ENCODE measurements at regions not wholly inside any gene's neighbourhood (a gene's known extent, or its start where the extent isn't known, plus 50 kb on each side); places are given as distances from the start of the nearest gene placed in this dataset.

DNA sequence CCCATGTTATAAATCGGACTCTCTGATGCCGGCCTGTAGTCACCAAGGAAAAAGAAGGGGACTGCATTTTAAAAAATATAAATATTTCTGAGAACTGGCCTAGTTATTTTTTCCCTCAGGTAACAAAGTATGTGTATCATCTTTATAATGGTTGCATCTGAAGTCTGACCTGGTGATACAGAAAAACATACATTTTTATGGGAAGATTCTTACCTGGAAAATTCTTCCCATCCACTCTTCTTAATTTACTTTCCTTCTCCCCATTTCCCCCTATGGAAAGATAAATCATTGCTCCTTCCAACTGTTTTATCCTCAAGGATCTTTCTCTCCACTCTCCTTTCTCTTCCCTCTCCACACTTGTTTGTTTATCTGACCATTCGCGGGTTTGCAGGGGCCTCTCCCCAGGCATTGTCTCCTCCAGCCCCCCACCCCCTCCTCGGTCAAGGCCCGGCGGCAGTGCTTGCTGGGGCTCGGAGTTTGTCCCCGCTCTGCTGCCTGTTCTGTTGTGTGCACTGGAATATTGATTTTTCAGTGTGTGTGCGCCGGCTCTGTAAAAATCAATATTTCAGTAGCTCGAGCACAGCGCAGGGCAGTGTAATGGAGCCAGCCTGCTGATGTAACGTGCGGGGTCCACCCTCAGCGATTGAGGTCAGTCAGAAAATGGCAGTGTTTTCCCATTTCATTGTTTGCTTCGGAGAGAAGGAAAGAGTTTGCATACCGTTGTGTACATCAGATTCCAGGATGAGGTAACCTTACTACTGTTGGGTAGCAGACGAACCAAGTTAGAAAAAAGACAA lies 199.5 kb upstream of the NFE2L3 start:
- no peak for DNase-seq (ENCODE audit: low read depth)

DNA sequence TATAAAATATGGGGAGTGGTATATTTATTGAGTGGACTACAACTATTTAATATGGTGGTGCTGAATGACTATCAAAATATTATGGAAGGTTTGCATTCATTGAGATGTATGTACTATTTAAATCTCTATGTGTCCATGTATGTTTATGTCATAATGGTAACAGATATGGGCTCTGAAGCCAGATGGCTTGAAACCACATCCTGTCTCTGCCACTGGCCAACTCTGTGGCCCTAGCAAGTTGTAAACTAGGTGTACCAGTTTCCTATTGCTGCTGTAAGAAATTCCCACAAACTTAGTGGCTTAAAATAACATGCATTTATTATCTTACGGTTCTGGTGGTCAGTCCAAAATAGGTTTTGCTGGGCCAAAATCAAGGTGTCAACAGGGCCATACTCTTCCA lies 198.1 kb upstream of the NFE2L3 start:
- no peak for DNase-seq (ENCODE audit: low read depth)

DNA sequence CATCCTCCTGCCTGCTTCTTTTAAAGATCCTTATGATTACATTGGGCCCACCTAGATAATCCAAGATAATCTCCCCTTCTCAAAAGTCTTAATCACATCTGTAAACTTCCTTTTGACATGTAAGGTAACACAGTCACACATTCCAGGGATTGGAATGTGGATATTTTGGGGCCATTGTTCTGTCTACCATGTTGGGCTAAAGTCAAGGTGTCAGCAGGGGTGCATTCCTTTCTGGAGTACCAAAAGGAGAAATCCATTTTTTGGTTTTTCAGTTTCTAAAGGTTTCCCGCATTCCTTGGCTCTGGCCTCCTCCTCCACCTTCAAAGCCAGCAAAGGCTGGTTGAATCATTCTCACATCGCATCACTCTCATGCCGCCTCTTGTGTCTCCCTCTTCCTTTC lies 197.6 kb upstream of the NFE2L3 start:
- DNase-seq (ENCODE audit: low read depth), result no peak

DNA sequence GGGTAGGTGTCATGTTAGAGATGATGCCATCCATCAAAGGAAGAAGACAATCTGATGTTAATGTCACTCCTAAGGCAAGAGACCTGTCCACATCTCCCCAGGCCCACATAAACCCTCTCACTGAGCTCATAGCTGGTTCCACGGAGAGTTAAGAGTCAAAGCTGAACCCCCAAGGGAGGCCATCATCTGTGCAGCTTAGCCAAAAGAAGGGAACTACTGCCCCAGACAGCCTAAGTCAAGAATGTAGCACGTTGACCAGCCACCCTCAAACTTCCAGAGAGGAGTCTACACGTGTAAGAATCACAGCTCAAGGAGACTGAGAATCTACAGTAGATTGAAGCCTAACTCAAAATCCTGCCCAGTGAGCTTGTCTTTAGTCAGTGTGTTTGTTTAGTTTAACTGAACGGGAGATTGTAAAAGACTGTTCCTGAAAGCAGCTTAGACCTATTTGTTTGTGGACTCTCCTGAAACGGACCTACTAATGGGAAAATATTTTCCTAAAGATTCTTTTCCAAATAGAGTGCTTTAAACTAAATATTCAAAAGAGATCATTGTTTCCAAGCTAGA lies 192.7 kb upstream of the NFE2L3 start:
- DNase-seq (ENCODE audit: low read depth), result no peak

DNA sequence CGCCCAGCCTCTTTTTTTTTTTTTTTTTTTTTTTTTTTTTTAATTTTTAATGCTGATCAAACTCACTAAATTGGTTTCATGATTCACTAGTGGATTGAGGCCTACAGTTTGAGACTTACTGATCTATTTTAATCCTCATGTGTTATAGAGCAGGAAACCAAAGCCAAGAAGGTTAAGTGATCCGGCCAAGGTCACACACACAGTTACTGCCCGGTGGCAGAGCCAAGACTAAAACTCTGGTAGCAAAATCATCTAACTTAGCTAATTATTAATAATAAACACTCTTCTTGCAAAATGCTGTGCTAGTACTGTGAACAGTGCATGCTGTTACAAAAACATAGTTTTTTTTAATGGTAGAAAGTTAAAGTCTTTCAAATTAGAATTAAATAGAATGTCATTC lies 188.3 kb upstream of the NFE2L3 start:
- DNase-seq (ENCODE audit: low read depth), result no peak

DNA sequence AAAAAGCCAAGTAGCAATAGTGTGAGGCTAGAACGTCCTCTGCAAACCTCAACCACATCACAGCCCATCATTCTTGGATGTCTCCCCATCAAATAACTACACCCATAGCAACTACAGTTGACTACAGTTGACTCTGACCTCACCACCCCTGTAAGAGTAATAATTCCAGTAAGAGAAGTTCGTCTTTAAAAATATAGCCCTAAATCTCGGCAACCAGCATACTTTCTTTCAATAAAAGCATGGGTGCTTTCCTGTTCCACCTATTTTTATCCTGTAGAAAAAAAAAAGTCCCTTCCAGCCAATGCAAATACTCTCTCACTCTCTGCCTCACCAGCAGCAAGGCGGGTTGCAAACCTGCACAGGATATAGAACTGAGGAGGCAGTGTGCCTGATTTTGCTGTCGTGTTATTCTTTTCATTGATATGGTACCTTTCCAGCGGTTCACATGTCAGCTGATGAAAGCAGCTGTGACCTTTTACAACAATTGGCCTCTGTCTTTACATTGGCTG lies 187.5 kb upstream of the NFE2L3 start:
- DNase-seq (ENCODE audit: low read depth), result no peak

DNA sequence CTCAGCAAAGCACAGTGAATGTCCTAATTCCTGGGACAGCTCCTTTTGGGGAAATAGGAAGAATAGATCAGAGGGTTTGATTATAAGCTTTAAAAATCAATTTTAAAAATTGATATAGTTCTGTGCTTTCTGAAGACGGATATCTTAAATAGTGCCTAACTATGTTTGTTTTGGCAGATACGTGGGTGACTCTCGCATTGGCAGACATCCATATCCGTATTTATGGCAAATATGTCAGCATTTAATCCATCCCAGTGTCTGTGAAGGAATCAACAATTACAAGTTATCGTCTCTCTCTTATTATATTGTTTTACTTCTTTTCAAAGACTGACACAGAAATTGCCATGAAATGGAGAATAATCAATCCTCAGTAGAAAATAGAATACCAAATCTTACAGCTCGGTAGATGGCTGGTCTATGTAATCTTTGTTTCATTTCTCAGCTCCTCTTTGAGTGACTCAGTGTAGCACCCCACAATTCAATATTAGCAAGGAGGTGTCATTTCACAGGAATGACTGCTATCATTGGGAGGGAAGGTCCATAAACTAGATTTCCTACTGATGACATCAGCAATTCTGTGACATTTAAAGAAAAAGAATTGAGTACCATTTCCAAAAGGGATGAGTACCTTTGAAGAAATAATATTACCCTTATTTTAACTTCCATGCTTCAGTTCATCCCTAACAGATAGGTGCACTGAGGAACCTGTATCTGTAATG lies 186.4 kb upstream of the NFE2L3 start:
- DNase-seq (ENCODE audit: low read depth), result no peak

DNA sequence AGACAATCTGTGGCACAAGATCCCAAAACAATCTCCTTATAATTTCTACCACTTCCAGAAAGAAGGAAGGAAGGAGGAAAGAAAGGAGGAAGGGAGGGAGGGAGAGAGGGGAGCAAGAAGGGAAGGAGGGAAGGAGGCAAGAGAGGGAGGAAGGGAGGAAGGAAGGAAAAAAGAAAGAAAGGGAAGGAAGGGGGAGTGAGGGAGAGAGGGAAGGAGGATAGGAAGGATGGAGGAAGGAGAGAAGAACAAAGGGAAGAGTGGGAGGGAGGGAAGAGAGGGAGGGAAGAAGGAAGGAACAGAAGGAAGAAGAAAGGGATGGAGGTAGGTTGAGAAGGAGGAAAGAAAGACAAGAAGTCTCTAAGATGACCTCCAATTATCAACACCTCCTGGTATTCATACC lies 185.5 kb upstream of the NFE2L3 start:
- DNase-seq (ENCODE audit: low read depth), result no peak

DNA sequence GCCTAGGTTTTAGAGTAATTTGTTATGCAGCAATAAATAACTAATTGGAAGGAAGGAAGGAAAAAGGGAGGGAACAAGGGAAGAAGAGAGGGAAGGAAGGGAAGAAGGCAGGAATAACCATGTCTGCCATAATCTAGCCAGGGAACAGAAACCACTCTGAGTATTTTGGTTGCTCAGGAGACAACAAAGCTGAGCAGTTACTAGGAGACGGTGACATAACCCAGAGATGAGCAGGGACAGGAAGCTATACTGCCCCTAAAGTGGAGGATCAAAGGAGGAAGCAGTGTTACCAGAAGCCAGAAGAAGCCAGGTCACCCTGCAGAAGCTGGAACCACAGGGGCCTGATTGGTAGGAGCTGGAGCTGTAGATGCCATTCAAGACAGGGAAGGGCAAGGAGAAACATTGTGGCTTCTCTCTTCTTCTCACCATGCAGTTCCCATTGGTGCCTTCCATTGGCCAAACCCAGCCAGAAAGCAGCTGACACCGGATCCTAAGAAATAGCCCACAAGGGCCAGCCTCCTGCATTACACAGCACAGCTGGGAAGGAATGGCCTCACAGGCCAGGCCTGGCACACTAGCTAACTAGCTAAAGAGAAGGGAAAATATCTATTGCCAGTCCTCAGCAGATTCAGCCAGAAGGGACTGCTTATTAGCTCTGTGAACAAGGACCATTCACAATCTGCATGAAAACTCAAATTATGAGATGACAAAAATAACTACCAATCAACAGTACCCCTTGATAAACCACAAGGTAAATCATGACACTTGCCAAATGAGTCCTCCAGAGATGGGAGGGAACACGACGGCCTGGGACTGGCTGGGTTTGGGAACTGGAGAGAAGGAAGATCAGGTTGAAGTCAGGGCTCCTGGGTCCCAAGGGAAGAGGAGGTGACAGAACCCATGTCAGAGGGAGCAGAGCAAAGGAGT lies 184.5 kb upstream of the NFE2L3 start:
- no peak for DNase-seq (ENCODE audit: low read depth)

DNA sequence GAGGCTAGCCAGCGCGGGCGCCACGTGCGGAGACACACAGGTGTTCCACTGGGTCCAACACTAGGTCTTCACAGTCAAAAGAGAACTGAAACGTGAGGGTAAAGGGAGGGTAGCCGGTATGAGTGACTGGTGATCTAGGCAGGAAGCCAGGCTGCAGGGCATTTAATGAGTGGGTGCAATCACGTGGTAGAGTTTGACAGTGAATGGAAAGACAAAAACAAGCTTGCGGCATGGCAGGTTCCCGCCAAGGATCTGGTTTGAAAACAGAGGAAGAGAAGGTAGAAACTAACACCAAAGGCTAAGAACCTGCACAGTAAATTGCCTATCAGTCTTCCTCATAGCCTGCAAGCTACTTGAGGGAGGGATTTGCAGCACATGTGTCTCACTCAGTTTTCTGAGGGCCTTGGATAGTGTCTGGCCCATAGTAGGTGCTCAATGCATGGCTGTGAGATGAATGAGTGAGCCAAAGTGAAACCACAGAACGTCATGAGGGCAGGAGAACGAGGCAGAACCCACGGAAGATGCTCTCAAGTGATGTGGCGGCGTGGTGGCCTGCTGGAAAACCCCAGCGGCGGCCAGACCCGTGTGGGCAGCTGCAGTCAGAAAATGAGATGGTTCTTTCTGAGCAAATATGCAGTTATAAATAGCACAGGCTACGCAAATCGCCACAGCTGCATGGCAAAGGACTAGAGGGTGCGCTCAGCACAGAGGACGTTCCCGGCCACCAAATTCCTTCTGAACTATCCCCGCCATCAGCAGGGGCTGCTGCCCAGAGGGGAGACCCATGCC lies 183.6 kb upstream of the NFE2L3 start:
- no peak for DNase-seq (ENCODE audit: low read depth)

DNA sequence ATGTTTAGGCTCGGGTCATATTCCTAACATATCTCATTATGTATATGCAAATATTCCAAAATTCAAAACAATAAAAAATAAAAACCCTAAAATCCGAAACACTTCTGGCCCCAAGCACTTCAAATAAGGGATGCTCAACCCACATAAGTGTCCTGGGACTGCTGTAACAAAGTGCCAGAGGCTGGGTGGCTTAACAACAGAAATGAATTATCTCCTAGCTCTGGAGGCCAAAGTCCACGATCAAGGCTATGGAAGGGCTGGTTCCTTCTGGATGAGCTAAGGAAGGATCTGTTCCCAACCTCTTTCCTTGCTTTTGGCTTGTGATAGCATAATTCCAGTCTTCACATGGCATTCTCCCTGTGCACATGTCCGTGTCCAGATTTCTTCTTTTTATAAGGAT lies 181.6 kb upstream of the NFE2L3 start:
- no peak for DNase-seq (ENCODE audit: low read depth)

DNA sequence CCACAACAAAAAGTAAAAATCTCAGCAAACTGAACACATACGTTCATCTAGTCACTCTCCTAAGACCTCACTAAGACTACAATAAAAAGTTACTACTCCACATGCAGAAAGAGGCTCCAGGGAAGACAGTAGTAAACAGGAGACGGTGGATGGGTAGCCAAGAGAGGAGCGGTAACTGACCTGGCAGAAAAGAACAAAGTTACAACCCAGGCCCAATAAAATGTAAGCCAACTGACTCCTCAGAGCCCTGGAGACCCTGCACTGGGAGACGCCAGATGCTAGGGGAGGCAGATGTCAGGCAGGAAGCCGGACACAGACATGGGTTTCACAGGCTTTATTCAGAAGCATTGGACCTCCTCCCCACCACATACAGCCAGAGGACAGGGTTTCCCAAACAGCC lies 181.1 kb upstream of the NFE2L3 start:
- no peak for DNase-seq (ENCODE audit: low read depth)

DNA sequence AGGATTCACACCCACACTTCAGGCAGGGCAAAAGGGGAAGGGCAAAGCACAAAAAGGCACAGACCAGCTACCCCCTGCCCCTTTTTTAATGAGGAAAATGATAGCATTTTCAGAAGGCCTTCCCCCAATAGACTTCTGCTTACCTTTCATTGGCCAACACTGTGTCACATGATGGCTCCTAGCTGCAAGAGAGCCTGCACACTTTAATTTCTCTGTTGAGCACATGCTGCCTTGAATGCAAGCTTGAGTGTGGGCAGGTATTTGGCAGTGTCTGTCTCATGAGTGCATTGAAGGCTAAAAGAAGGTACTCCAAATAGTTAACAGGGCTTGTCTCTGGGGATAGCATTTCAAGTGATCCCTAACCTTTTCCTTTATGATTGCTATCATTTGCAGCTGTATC lies 175.4 kb upstream of the NFE2L3 start:
- DNase-seq (ENCODE audit: low read depth), result no peak

DNA sequence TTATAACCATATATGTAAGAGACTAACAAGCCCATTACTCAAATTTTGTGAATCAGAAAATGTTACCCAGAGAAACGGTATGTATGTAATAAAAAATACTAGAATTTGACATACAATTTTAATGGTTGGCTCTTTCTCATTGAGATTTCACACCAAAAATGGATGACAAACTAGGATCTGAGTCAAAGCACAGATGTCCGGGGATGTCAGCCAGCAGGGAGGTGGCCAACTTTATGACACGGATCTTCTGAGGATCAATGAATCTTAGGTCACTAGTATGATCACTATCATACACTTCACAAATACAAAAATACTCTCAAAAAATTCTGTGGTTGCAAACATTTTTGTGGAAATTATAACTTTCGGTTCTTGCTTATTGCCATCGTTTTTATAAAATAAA lies 173.5 kb upstream of the NFE2L3 start:
- no peak for DNase-seq (ENCODE audit: low read depth)

DNA sequence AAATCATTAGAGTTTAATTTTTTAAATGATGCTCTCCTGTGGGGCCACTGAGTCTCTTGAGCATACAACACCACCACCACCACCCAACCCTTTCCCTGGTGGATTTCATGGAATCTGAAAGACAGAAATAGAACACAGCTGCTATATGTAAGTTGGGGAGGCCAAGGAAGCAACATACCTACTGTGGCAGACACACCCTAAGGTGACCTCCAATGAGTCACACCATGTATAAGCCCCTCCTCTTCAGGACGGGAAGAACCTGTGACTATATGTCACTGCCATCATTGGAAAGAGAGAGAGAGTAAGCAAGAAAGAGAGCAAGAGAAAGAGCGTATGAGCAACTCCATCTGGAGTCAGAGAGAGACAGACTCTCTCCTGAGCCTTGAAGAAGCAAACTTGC lies 172.4 kb upstream of the NFE2L3 start:
- no peak for DNase-seq (ENCODE audit: low read depth)

DNA sequence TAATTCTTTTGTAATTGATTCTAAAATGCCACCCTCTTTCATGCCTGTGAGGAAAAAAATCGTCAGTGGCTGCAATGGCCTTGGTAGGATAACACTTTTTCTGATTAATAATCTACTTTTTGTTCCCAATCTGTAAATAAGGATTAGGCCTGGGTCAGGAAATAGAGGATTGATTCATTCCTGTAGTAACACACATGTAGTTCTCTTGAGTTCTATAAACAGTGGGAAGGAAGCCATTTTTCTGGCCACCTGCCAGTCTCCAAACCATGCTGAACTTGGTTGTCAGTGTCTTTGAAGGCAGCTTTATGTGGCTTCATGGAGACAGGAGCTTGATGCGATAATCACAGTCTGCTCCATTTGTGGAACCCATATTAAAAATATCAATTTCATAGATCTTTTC lies 169.3 kb upstream of the NFE2L3 start:
- DNase-seq (ENCODE audit: low read depth), result no peak

DNA sequence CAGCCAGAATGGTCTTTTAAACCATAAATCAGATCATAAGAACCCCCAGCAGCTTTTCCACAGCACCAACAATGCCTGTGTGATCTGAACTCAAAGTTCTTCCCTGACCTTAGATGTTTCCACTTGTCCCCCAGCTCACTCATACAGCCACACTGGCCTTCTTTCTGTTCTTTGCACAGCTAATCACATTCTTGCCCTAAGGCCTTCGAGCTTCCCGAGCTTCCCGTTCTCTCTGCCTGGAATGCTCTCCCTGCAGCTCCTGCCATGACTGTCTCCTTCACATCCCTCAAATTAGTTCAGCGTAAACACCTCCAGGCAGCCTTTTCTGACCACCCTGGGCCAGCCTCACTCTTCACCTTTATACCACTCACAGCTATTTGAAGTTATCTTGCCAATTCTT lies 166.8 kb upstream of the NFE2L3 start:
- no peak for DNase-seq (ENCODE audit: low read depth)

DNA sequence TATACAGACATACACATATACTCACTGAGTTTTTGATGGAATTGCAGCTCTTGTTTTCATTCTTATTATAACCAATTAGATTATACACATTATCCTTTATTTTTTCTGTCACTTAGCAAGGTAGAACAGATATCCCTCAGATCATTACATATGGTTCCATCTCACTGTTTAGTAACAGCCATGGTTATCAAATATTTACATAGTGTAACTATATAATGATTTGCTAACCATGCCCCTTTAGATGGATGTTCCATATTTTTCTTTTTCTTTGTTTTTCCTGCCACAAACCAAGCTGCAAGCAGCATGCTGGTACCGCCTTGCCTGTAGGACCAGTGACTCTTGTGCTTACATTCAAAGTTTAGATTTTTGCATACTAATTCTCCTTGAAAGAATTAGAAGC lies 163.4 kb upstream of the NFE2L3 start:
- no peak for DNase-seq (ENCODE audit: low read depth)

DNA sequence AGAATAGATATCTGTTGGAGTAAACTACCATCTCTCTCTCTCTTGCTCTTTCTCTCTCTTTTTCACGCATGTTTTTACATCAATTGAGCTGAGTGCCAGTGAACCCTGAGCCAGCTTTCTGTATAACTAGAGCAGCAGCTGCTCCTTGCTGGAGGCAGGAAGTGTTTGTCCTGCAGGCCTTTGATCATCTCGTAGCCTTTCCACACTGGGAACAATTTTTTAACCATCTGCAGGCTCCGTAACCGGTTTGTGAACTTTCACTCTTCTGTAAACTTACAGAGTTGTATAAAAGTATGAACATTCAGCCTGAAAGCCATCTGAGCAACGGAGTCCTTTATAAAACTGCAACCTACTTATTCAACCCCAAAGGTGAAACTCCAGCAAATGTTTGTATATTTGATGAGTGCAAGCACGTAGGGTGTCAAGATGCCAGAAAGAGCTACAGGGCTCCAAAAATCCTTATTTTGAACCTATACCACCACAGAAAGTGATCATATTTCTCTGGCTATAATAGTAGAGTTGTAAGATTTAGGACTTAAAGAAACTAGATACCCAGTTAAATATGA lies 162.8 kb upstream of the NFE2L3 start:
- no peak for DNase-seq (ENCODE audit: low read depth)

DNA sequence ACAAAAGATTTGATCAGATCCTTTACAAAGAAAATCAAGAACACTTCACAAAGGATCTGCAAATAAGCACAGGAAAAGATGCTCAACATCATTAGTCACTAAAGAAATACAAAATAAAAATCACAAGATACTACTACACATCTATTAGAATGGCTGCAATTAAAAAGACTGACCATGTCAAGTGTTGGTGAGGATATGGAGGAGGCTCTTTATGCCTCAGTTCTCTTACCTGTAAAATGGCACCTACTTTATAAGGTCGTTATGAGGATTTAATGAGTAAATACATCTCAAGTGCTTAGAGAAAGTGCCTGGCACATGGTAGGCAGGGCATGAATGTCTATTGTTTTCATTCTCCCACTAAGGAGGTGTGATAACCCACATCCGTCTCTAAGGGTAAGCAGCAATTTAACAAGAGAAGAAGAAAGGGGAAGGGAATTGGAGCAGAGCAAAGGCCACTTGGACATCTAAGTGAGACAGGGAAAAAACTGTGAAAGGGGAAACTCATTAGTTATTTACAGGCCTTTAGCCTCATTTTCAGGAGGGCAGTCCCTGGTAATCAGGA lies 157.5 kb upstream of the NFE2L3 start:
- no peak for DNase-seq (ENCODE audit: low read depth)

DNA sequence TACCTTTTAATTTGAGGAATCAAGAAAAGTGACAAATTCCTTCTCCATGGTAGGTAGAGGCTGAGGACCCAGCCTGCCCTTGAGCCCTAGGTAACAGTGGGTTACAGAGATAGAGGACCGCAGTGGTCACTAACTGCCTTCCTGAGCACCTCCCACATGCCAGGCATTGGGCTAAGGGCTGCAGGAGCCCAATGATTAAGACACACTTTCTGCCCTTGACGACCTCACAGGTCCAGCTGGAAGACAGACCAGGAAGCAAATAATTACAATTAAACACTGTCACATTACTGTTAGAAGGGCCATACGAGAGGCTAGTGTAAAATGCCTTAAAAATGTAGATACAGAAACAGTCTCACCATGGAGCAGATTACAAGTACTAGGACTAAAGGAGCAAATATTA lies 156.8 kb upstream of the NFE2L3 start:
- no peak for DNase-seq (ENCODE audit: low read depth)

All from stimulated activated CD8-positive, alpha-beta memory T cell treated with anti-CD3 and anti-CD28 coated beads, Interleukin-12 subunit alpha, Interleukin-12 subunit beta, amount 100 ng/mL, for 4 hours (primary cell).